HL-60 (cell line): ENCODE measurements at regions not wholly inside any gene's neighbourhood (a gene's known extent, or its start where the extent isn't known, plus 50 kb on each side); places are given as distances from the start of the nearest gene placed in this dataset.

Experiments used
- POLR2AphosphoS5 ChIP-seq: IDR thresholded peaks from 2 replicates; pipeline ENCODE4 v1.6.1; 2012; ENCODE audit warnings: low read depth
- TF ChIP-seq, protein P1 (sequence below): IDR thresholded peaks from one replicate; pipeline ENCODE4 v1.5.1; 2011; ENCODE audit warnings: low read length, control low read depth, inconsistent platforms; ENCODE audit not compliant: insufficient read depth
- TF ChIP-seq, protein P2 (sequence below): IDR thresholded peaks from 2 replicates; pipeline ENCODE4 v1.6.1; 2012; ENCODE audit warnings: low read depth; ENCODE audit not compliant: insufficient replicate concordance

DNA sequence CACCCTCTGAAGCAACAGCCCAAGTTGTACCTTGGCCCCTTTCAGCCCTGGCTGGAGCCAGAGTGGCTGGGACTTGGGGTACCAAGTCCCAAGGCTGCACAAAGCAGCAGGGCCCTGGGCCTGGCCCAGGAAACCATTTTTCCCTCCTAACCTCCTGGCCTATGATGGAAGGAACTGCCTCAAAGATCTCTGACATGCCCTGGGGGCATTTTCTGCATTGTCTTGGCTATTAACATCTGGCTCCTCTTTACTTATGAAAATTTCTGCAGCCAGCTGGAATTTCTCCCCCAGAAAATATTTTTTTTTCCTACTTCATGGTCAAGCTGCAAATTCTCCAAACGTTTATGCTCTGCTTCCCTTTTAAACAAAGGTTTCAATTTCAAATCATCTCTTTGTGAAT is 269.4 kb upstream of the CDYL start:
- TF ChIP-seq, protein P1, sequence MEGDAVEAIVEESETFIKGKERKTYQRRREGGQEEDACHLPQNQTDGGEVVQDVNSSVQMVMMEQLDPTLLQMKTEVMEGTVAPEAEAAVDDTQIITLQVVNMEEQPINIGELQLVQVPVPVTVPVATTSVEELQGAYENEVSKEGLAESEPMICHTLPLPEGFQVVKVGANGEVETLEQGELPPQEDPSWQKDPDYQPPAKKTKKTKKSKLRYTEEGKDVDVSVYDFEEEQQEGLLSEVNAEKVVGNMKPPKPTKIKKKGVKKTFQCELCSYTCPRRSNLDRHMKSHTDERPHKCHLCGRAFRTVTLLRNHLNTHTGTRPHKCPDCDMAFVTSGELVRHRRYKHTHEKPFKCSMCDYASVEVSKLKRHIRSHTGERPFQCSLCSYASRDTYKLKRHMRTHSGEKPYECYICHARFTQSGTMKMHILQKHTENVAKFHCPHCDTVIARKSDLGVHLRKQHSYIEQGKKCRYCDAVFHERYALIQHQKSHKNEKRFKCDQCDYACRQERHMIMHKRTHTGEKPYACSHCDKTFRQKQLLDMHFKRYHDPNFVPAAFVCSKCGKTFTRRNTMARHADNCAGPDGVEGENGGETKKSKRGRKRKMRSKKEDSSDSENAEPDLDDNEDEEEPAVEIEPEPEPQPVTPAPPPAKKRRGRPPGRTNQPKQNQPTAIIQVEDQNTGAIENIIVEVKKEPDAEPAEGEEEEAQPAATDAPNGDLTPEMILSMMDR = no peak
- TF ChIP-seq, protein P2, sequence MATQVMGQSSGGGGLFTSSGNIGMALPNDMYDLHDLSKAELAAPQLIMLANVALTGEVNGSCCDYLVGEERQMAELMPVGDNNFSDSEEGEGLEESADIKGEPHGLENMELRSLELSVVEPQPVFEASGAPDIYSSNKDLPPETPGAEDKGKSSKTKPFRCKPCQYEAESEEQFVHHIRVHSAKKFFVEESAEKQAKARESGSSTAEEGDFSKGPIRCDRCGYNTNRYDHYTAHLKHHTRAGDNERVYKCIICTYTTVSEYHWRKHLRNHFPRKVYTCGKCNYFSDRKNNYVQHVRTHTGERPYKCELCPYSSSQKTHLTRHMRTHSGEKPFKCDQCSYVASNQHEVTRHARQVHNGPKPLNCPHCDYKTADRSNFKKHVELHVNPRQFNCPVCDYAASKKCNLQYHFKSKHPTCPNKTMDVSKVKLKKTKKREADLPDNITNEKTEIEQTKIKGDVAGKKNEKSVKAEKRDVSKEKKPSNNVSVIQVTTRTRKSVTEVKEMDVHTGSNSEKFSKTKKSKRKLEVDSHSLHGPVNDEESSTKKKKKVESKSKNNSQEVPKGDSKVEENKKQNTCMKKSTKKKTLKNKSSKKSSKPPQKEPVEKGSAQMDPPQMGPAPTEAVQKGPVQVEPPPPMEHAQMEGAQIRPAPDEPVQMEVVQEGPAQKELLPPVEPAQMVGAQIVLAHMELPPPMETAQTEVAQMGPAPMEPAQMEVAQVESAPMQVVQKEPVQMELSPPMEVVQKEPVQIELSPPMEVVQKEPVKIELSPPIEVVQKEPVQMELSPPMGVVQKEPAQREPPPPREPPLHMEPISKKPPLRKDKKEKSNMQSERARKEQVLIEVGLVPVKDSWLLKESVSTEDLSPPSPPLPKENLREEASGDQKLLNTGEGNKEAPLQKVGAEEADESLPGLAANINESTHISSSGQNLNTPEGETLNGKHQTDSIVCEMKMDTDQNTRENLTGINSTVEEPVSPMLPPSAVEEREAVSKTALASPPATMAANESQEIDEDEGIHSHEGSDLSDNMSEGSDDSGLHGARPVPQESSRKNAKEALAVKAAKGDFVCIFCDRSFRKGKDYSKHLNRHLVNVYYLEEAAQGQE = no peak
- no peak for TF ChIP-seq POLR2AphosphoS5
